PC-9 (cell line): ENCODE measurements at regions not wholly inside any gene's neighbourhood (a gene's known extent, or its start where the extent isn't known, plus 50 kb on each side); places are given as distances from the start of the nearest gene placed in this dataset.

Experiments
- BruUV-seq: library from RNA; stranded (reverse); fragments of 400-500 nt; replicated peaks from 2 replicates; lab custom pipeline; 2021; lab: Mats Ljungman, UMichigan
- CTCF ChIA-PET: fragments of 300-600 bp; sonication (Branson Sonifier 250); formaldehyde crosslinking; loops from one replicate; lab custom pipeline; 2022; ENCODE audit warnings: antibody characterized with exemption; lab: Charles Lee
- POLR2A ChIA-PET: fragments of 300-600 bp; sonication (Branson Sonifier 250); formaldehyde crosslinking; loops from one replicate; lab custom pipeline; 2022; ENCODE audit warnings: antibody characterized with exemption; ENCODE audit not compliant: unreplicated experiment; lab: Charles Lee
- DNase-seq, 2 experiments: peaks; one replicate each; pipeline versions ENCODE4 v3.0.0 to v3.0.0-alpha.2; 2015 to 2022; ENCODE audit warnings: mixed read lengths in 1 of 2
- H2AFZ ChIP-seq: fragments of 200-600 bp; sonication (generic); 2 replicates; pipeline ENCODE4 v1.8.1; 2017; ENCODE audit warnings: antibody characterized with exemption
- H3F3A ChIP-seq: fragments of 200-600 bp; sonication (generic); 2 replicates; pipeline ENCODE4 v1.8.1; 2017; ENCODE audit warnings: antibody characterized with exemption, mild to moderate bottlenecking, low read depth; ENCODE audit not compliant: insufficient read depth
- H3K27ac ChIP-seq: fragments of 200-600 bp; sonication (generic); 2 replicates; pipeline ENCODE4 v1.6.1; 2016; ENCODE audit warnings: mixed run types
- H3K27me3 ChIP-seq: fragments of 200-600 bp; sonication (generic); 2 replicates; pipeline ENCODE4 v1.6.1; 2016; ENCODE audit warnings: low read depth, mixed run types; ENCODE audit not compliant: insufficient read depth
- H3K36me3 ChIP-seq: fragments of 200-600 bp; sonication (generic); 2 replicates; pipeline ENCODE4 v1.6.1; 2016; ENCODE audit warnings: low read depth, mixed run types
- H3K4me1 ChIP-seq: fragments of 200-600 bp; sonication (generic); replicated peaks from 2 replicates; pipeline ENCODE4 v1.6.1; 2016; ENCODE audit warnings: mixed run types; ENCODE audit not compliant: insufficient read depth
- H3K4me2 ChIP-seq: fragments of 200-600 bp; sonication (generic); 2 replicates; pipeline ENCODE4 v1.6.1; 2017; ENCODE audit warnings: mixed run types
- H3K4me3 ChIP-seq: fragments of 200-600 bp; sonication (generic); 2 replicates; pipeline ENCODE4 v1.6.1; 2016; ENCODE audit warnings: mixed run types
- H3K79me2 ChIP-seq: fragments of 200-600 bp; sonication (generic); 2 replicates; pipeline ENCODE4 v1.6.1; 2017; ENCODE audit warnings: low read depth, mixed run types
- H3K9me2 ChIP-seq: fragments of 200-600 bp; sonication (generic); 2 replicates; pipeline ENCODE4 v1.8.1; 2017; ENCODE audit warnings: mild to moderate bottlenecking; ENCODE audit not compliant: insufficient read depth
- H3K9me3 ChIP-seq: fragments of 200-600 bp; sonication (generic); 2 replicates; pipeline ENCODE4 v1.8.1; 2016; ENCODE audit warnings: low read depth; ENCODE audit not compliant: insufficient read depth
- H4K20me1 ChIP-seq: fragments of 200-600 bp; sonication (generic); 2 replicates; pipeline ENCODE4 v1.8.1; 2017; ENCODE audit not compliant: insufficient read depth
- EZH2 ChIP-seq: fragments of 200-600 bp; sonication (generic); IDR thresholded peaks from 2 replicates; pipeline ENCODE4 v1.8.0; 2017; ENCODE audit warnings: antibody characterized with exemption, low read depth
- intact Hi-C: fragments of 100-400 bp; cut with micrococcal nuclease; formaldehyde crosslinking; loops from one replicate; pipeline ENCODE4 v1.10.0; 2022; ENCODE audit not compliant: unreplicated experiment
- TF ChIP-seq, protein P1 (sequence below): fragments of 200-600 bp; sonication (generic); conservative IDR thresholded peaks from 2 replicates; pipeline ENCODE4 v1.6.1; 2017; ENCODE audit warnings: mixed run types, antibody characterized with exemption, mild to moderate bottlenecking, moderate library complexity

- no peak for DNase-seq
- Histone ChIP-seq H3F3A (no peaks in the 10 kb centered on the region), H3K27ac (no peak overlapping the region), H3K4me2 (no peak overlapping the region), H3K9me3 (peaks cover 9% of the 10 kb centered on the region; the same call in 1 of the 2 replicates), H3K79me2 (no peaks in the 10 kb centered on the region), H4K20me1 (no peaks in the 10 kb centered on the region), H3K4me1 (no peaks in the 10 kb centered on the region), H3K9me2 (no peaks in the 10 kb centered on the region), H2AFZ (no peak overlapping the region), H3K27me3 (no peaks in the 10 kb centered on the region), H3K4me3 (no peak overlapping the region), H3K36me3 (no peaks in the 10 kb centered on the region)
- intact Hi-C loops: no loop called here
- POLR2A ChIA-PET: no interaction called here
- CTCF ChIA-PET: no interaction called here
- TF ChIP-seq EZH2: no peak
- TF ChIP-seq, protein P1, sequence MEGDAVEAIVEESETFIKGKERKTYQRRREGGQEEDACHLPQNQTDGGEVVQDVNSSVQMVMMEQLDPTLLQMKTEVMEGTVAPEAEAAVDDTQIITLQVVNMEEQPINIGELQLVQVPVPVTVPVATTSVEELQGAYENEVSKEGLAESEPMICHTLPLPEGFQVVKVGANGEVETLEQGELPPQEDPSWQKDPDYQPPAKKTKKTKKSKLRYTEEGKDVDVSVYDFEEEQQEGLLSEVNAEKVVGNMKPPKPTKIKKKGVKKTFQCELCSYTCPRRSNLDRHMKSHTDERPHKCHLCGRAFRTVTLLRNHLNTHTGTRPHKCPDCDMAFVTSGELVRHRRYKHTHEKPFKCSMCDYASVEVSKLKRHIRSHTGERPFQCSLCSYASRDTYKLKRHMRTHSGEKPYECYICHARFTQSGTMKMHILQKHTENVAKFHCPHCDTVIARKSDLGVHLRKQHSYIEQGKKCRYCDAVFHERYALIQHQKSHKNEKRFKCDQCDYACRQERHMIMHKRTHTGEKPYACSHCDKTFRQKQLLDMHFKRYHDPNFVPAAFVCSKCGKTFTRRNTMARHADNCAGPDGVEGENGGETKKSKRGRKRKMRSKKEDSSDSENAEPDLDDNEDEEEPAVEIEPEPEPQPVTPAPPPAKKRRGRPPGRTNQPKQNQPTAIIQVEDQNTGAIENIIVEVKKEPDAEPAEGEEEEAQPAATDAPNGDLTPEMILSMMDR: no peak
- no TSS peak for BruUV-seq
Measured at GRCh38 chr6:112613410-112613809, 266.3 kb downstream of the RFPL4B start.

GRCh38 chr6:112618849-112619248 is 271.7 kb downstream of the RFPL4B start:
- intact Hi-C loops: no loop called here
- TF ChIP-seq EZH2: no peak
- TF ChIP-seq, protein P1: no peak
- H3K4me3 ChIP-seq: no peak overlapping the region
- H3K9me3 ChIP-seq: no peaks in the 10 kb centered on the region
- H3K9me2 ChIP-seq: peaks cover 5% of the 10 kb centered on the region; the same call in 1 of the 2 replicates
- no peaks in the 10 kb centered on the region for H3F3A ChIP-seq
- no peaks in the 10 kb centered on the region for H3K79me2 ChIP-seq
- peak in 1 of 2 experiments; percentile 32 for DNase-seq
- H3K36me3 ChIP-seq: no peaks in the 10 kb centered on the region
- no peaks in the 10 kb centered on the region for H4K20me1 ChIP-seq
- H2AFZ ChIP-seq: no peak overlapping the region
- no peak overlapping the region for H3K27ac ChIP-seq
- no peak overlapping the region for H3K4me2 ChIP-seq
- POLR2A ChIA-PET: no interaction called here
- CTCF ChIA-PET: no interaction called here
- no peaks in the 10 kb centered on the region for H3K27me3 ChIP-seq
- BruUV-seq: no TSS peak
- peaks cover 10% of the 10 kb centered on the region; the same call in 1 of the 2 replicates for H3K4me1 ChIP-seq

GRCh38 chr6:112620812-112621569 is 273.9 kb downstream of the RFPL4B start:
- peak overlapping the region; percentile 17; the same call in 1 of the 2 replicates for H2AFZ ChIP-seq
- no TSS peak for BruUV-seq
- H4K20me1 ChIP-seq: no peaks in the 10 kb centered on the region
- H3F3A ChIP-seq: no peaks in the 10 kb centered on the region
- intact Hi-C loops: no loop called here
- no peak overlapping the region for H3K4me3 ChIP-seq
- no peaks in the 10 kb centered on the region for H3K36me3 ChIP-seq
- ChIA-PET POLR2A (interaction anchor here (0.5 to 0.6 kb wide), 2 partner anchors 46 to 750 kb away, joined by 3 to 8 read pairs; no protein-coding TSS in a partner anchor), CTCF (interaction anchor here (0.6 kb wide), 1 partner anchor 396 kb away, joined by 5 read pairs; no protein-coding TSS in a partner anchor)
- no peak overlapping the region for H3K27ac ChIP-seq
- no peaks in the 10 kb centered on the region for H3K79me2 ChIP-seq
- peaks cover 10% of the 10 kb centered on the region; the same call in 1 of the 2 replicates for H3K4me1 ChIP-seq
- no peak for DNase-seq
- H3K4me2 ChIP-seq: 0 out of 2 replicates have a peak overlapping the region, but pooled peaks have one; percentile 9
- no peaks in the 10 kb centered on the region for H3K27me3 ChIP-seq
- H3K9me3 ChIP-seq: 0 out of 2 replicates have a peak, but pooled peaks cover 3% of the 10 kb centered on the region
- H3K9me2 ChIP-seq: peaks cover 5% of the 10 kb centered on the region; the same call in 1 of the 2 replicates
- TF ChIP-seq, protein P1: no peak
- no peak for TF ChIP-seq EZH2
